Endothelial cell (in vitro differentiated cells): ENCODE measurements at regions not wholly inside any gene's neighbourhood (a gene's known extent, or its start where the extent isn't known, plus 50 kb on each side); places are given as distances from the start of the nearest gene placed in this dataset.

Experiments used
- DNase-seq: peaks from one replicate; pipeline ENCODE4 v3.0.0; 2021; ENCODE audit warnings: low spot score
- H3K27ac Mint-ChIP-seq: one replicate; pipeline ENCODE4 v1.8.0; 2021; ENCODE audit warnings: mixed read lengths, inconsistent platforms; ENCODE audit not compliant: unreplicated experiment
- H3K27me3 Mint-ChIP-seq: one replicate; pipeline ENCODE4 v1.8.0; 2021; ENCODE audit warnings: mild to moderate bottlenecking, moderate library complexity, mixed read lengths, inconsistent platforms; ENCODE audit not compliant: unreplicated experiment
- H3K36me3 Mint-ChIP-seq: one replicate; pipeline ENCODE4 v1.8.0; 2021; ENCODE audit warnings: mild to moderate bottlenecking, low read depth, mixed read lengths, inconsistent platforms; ENCODE audit not compliant: unreplicated experiment
- H3K4me1 Mint-ChIP-seq: one replicate; pipeline ENCODE4 v1.8.0; 2021; ENCODE audit warnings: mild to moderate bottlenecking, mixed read lengths, inconsistent platforms; ENCODE audit not compliant: unreplicated experiment
- H3K4me3 Mint-ChIP-seq: one replicate; pipeline ENCODE4 v1.8.0; 2021; ENCODE audit warnings: mild to moderate bottlenecking, mixed read lengths, inconsistent platforms; ENCODE audit not compliant: unreplicated experiment
- H3K9me3 Mint-ChIP-seq: one replicate; pipeline ENCODE4 v1.8.0; 2021; ENCODE audit warnings: mixed read lengths, inconsistent platforms; ENCODE audit not compliant: unreplicated experiment
- TF ChIP-seq, protein P1 (sequence below): fragments of 200-600 bp; sonication (generic); IDR thresholded peaks from one replicate; pipeline ENCODE4 v1.5.0; 2021; ENCODE audit warnings: antibody characterized with exemption; ENCODE audit not compliant: unreplicated experiment

DNA sequence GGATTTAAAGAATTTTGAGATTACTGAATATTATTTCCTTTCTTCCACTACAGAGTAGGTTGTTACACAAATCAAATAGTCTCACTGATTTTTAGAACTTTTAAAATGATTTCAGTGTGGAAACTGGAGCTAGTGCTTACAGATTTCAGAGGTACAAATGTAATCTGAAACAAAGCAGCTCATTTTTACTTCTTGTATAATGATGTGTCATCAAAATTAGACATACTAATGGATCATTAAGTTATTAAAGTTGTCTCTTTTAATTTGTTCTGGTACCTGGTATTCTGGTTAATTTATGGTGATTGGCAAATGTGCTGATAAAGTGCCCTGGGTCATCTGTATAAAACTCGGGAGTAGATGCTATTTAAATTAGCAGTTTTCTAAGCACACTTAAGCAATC is 1528.3 kb downstream of the RPA4 start:
- Mint-ChIP-seq H3K4me3 (no peak overlapping the region), H3K27ac (no peak overlapping the region), H3K27me3 (no peaks in the 10 kb centered on the region), H3K4me1 (no peaks in the 10 kb centered on the region), H3K36me3 (no peaks in the 10 kb centered on the region), H3K9me3 (no peaks in the 10 kb centered on the region)
- TF ChIP-seq, protein P1, sequence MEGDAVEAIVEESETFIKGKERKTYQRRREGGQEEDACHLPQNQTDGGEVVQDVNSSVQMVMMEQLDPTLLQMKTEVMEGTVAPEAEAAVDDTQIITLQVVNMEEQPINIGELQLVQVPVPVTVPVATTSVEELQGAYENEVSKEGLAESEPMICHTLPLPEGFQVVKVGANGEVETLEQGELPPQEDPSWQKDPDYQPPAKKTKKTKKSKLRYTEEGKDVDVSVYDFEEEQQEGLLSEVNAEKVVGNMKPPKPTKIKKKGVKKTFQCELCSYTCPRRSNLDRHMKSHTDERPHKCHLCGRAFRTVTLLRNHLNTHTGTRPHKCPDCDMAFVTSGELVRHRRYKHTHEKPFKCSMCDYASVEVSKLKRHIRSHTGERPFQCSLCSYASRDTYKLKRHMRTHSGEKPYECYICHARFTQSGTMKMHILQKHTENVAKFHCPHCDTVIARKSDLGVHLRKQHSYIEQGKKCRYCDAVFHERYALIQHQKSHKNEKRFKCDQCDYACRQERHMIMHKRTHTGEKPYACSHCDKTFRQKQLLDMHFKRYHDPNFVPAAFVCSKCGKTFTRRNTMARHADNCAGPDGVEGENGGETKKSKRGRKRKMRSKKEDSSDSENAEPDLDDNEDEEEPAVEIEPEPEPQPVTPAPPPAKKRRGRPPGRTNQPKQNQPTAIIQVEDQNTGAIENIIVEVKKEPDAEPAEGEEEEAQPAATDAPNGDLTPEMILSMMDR = no peak
- DNase-seq = no peak

GRCh38 chrX:98422536-98422935 is 1538.8 kb downstream of the RPA4 start:
- H3K4me3 Mint-ChIP-seq = no peak overlapping the region
- H3K27me3 Mint-ChIP-seq = no peaks in the 10 kb centered on the region
- H3K27ac Mint-ChIP-seq = no peak overlapping the region
- no peaks in the 10 kb centered on the region for H3K9me3 Mint-ChIP-seq
- TF ChIP-seq, protein P1 = no peak
- H3K36me3 Mint-ChIP-seq = no peaks in the 10 kb centered on the region
- no peak for DNase-seq
- H3K4me1 Mint-ChIP-seq = no peaks in the 10 kb centered on the region

DNA sequence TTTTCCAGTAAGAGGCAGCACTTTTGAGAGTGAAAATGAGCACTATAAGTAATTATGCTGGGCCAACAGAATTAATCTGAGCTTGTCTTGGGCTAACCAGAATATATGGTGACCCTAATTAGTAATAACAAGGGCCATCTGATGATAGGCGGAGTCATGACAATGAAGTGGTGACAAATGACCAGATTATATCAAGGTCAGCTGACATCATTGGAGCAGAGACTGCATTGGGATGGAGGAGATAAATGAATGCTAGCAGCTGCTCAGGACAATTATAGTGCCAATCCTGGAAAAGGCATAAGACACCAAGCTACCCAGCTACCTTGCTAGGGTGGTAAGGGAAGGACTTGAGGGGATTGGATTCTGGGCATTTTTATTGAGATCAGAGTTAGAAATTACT is 1548.7 kb downstream of the RPA4 start:
- no peaks in the 10 kb centered on the region for H3K27me3 Mint-ChIP-seq
- no peaks in the 10 kb centered on the region for H3K9me3 Mint-ChIP-seq
- no peaks in the 10 kb centered on the region for H3K4me1 Mint-ChIP-seq
- TF ChIP-seq, protein P1 = no peak
- no peak overlapping the region for H3K27ac Mint-ChIP-seq
- DNase-seq = no peak
- H3K4me3 Mint-ChIP-seq = no peak overlapping the region
- H3K36me3 Mint-ChIP-seq = no peaks in the 10 kb centered on the region

GRCh38 chrX:98448524-98448923 is 1564.8 kb downstream of the RPA4 start:
- no peaks in the 10 kb centered on the region for H3K4me1 Mint-ChIP-seq
- no peaks in the 10 kb centered on the region for H3K27me3 Mint-ChIP-seq
- no peak for DNase-seq

DNA sequence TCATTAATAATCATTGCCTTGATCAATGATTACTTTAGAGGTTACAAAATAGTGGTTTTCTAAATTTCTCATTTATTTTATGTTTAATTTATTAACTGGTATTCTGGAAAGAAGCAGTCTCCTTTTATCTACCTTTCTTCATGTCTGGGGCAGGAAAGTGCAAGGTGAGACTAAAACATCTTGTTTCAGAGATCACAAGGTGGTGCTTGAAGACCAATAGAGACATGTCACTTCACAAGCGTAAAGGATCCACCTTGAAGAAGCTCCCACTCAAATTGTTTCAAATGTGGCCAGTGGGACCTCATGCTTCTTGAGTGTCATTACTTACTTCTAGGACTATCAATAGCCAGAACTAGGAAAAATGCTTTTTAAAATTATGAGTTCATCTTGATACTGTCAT is 1568.7 kb downstream of the RPA4 start:
- Mint-ChIP-seq H3K36me3 (no peaks in the 10 kb centered on the region), H3K4me1 (no peaks in the 10 kb centered on the region), H3K27ac (no peak overlapping the region), H3K4me3 (no peak overlapping the region), H3K9me3 (no peaks in the 10 kb centered on the region), H3K27me3 (no peaks in the 10 kb centered on the region)
- TF ChIP-seq, protein P1 = no peak
- no peak for DNase-seq

More at GRCh38 chrX:98448524-98448923, 1564.8 kb downstream of the RPA4 start:
- Mint-ChIP-seq H3K4me3 (no peak overlapping the region), H3K27ac (no peak overlapping the region), H3K36me3 (no peaks in the 10 kb centered on the region), H3K9me3 (no peaks in the 10 kb centered on the region)
- TF ChIP-seq, protein P1 = no peak
